ENCODE measurements at regions not wholly inside any gene's neighbourhood (a gene's known extent, or its start where the extent isn't known, plus 50 kb on each side); places are given as distances from the start of the nearest gene placed in this dataset.

GRCh38 chr5:81904861-81905260, 67.0 kb upstream of the ATG10 start:
- no peak overlapping the region for H3K27ac ChIP-seq
- no peak for TF ChIP-seq CTCF (conservative IDR thresholded peaks at IDR 0.05)

GRCh38 chr5:81904166-81904565, 67.7 kb upstream of the ATG10 start:
- H3K27ac ChIP-seq, result no peak overlapping the region
- TF ChIP-seq CTCF (conservative IDR thresholded peaks at IDR 0.05), result no peak

- no peak overlapping the region for H3K27ac ChIP-seq
- no peak for TF ChIP-seq CTCF (conservative IDR thresholded peaks at IDR 0.05)
Observed at GRCh38 chr5:81901586-81901985, 70.2 kb upstream of the ATG10 start.

GRCh38 chr5:81899123-81899522, 72.7 kb upstream of the ATG10 start:
- no peak for TF ChIP-seq CTCF (conservative IDR thresholded peaks at IDR 0.05)
- H3K27ac ChIP-seq, result no peak overlapping the region

- no peak for TF ChIP-seq CTCF (conservative IDR thresholded peaks at IDR 0.05)
- H3K27ac ChIP-seq, result no peak overlapping the region
Observed at GRCh38 chr5:81898403-81898802, 73.4 kb upstream of the ATG10 start.

GRCh38 chr5:81896764-81897163, 75.1 kb upstream of the ATG10 start:
- no peak overlapping the region for H3K27ac ChIP-seq
- no peak for TF ChIP-seq CTCF (conservative IDR thresholded peaks at IDR 0.05)

- no peak overlapping the region for H3K27ac ChIP-seq
- TF ChIP-seq CTCF (conservative IDR thresholded peaks at IDR 0.05), result no peak
Observed at GRCh38 chr5:81895307-81895706, 76.5 kb upstream of the ATG10 start.

GRCh38 chr5:81893961-81894360, 77.9 kb upstream of the ATG10 start:
- no peak overlapping the region for H3K27ac ChIP-seq
- TF ChIP-seq CTCF (conservative IDR thresholded peaks at IDR 0.05), result no peak
